OCI-LY7 (cell line): ENCODE measurements at regions not wholly inside any gene's neighbourhood (a gene's known extent, or its start where the extent isn't known, plus 50 kb on each side); places are given as distances from the start of the nearest gene placed in this dataset.

ENCODE experiments used
- EZH2phosphoT487 ChIP-seq: fragments of 200-600 bp; sonication (generic); IDR thresholded peaks from 2 replicates; pipeline ENCODE4 v1.6.1; 2018; ENCODE audit warnings: low read depth, borderline replicate concordance, mild to moderate bottlenecking, mixed run types, antibody characterized with exemption, low read length, moderate library complexity, mixed read lengths
- TF ChIP-seq, protein P1 (sequence below): fragments of 200-600 bp; sonication (generic); conservative IDR thresholded peaks from 2 replicates; pipeline ENCODE4 v1.5.1; 2014; ENCODE audit warnings: mild to moderate bottlenecking, antibody characterized with exemption, low read length, moderate library complexity, mixed read lengths

DNA sequence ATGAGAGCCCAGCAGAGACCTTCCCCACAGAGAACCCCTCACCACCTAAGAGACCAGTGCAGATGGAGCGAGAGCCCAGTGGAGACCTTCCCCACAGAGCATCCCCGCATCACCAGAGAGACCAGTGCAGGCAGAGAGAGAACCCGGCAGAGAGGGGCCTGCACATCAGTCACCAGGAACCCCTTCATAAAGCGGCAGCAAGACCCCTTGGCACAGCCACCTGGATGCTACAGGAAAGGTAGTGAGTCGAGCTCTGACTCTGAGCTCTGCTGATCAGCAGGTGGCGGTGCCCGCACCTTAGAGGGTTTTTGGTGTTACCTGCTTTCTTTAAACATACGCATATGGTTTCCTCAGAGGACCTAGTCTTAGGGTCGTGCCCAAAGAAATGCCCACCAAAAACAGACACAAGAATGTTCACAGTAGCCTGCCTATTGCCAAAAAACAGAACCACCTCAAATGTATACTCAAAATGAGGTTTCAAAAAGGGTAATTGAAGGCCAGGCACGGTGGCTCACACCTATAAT lies 678.7 kb downstream of the BRD1 start:
- TF ChIP-seq, protein P1, sequence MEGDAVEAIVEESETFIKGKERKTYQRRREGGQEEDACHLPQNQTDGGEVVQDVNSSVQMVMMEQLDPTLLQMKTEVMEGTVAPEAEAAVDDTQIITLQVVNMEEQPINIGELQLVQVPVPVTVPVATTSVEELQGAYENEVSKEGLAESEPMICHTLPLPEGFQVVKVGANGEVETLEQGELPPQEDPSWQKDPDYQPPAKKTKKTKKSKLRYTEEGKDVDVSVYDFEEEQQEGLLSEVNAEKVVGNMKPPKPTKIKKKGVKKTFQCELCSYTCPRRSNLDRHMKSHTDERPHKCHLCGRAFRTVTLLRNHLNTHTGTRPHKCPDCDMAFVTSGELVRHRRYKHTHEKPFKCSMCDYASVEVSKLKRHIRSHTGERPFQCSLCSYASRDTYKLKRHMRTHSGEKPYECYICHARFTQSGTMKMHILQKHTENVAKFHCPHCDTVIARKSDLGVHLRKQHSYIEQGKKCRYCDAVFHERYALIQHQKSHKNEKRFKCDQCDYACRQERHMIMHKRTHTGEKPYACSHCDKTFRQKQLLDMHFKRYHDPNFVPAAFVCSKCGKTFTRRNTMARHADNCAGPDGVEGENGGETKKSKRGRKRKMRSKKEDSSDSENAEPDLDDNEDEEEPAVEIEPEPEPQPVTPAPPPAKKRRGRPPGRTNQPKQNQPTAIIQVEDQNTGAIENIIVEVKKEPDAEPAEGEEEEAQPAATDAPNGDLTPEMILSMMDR = peak; percentile 33; the same call in 1 of the 2 replicates
- no peak for TF ChIP-seq EZH2phosphoT487
